Left ventricle myocardium inferior (tissue), 1 donor: ENCODE measurements at regions not wholly inside any gene's neighbourhood (a gene's known extent, or its start where the extent isn't known, plus 50 kb on each side); places are given as distances from the start of the nearest gene placed in this dataset.

Experiments used
- DNase-seq: peaks from one replicate; pipeline ENCODE4 v3.0.0-alpha.2; 2020
- H3K27ac ChIP-seq: fragments of 200-600 bp; replicated peaks from 2 replicates; pipeline ENCODE4 v1.8.0; 2021
- H3K27me3 ChIP-seq: fragments of 200-600 bp; 2 replicates; pipeline ENCODE4 v1.8.0; 2021; ENCODE audit warnings: low read depth
- H3K36me3 ChIP-seq: fragments of 200-600 bp; 2 replicates; pipeline ENCODE4 v1.8.0; 2021
- H3K4me1 ChIP-seq: fragments of 200-600 bp; 2 replicates; pipeline ENCODE4 v1.8.0; 2021
- H3K4me3 ChIP-seq: fragments of 200-600 bp; 2 replicates; pipeline ENCODE4 v1.8.0; 2021; ENCODE audit warnings: mild to moderate bottlenecking, moderate library complexity
- H3K9me3 ChIP-seq: fragments of 200-600 bp; replicated peaks from 2 replicates; pipeline ENCODE4 v1.8.0; 2021
- intact Hi-C: fragments of 100-400 bp; cut with micrococcal nuclease; formaldehyde crosslinking; loops from one replicate; pipeline ENCODE4 v1.11.0; 2022
- TF ChIP-seq, protein P1 (sequence below): fragments of 200-600 bp; IDR thresholded peaks from 2 replicates; pipeline ENCODE4 v1.8.0; 2021; ENCODE audit warnings: antibody characterized with exemption, mild to moderate bottlenecking, borderline replicate concordance
- donor health status: DM: no; HTN: yes; CAD: no; lungs with severe emphysema.

DNA sequence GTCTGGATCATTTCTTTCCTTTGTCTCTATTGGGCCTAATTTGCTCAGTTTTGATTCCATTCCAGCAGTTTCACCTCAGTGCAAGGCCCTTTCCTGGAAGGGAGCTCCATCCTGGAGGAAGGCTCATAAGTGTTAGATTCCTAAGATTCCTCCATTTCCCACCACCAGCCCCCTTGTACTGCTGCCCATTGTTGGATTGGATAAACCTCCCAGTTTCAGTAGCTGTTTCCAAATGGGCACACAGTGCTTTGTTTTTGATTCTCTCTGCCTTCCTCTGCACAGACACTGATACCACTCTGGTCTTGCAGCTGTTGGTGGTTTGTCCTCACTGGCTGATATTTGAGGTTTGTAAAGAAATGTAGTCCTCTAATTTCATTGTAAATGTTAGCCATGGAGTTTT, 158.9 kb downstream of the SLC15A5 start:
- DNase-seq, result no peak
- Histone ChIP-seq H3K27me3 (peaks cover 5% of the 10 kb centered on the region), H3K36me3 (no peaks in the 10 kb centered on the region), H3K4me1 (no peaks in the 10 kb centered on the region), H3K27ac (no peak overlapping the region), H3K4me3 (no peak overlapping the region), H3K9me3 (no peaks in the 10 kb centered on the region)
- intact Hi-C loops, result no loop called here
- TF ChIP-seq, protein P1, sequence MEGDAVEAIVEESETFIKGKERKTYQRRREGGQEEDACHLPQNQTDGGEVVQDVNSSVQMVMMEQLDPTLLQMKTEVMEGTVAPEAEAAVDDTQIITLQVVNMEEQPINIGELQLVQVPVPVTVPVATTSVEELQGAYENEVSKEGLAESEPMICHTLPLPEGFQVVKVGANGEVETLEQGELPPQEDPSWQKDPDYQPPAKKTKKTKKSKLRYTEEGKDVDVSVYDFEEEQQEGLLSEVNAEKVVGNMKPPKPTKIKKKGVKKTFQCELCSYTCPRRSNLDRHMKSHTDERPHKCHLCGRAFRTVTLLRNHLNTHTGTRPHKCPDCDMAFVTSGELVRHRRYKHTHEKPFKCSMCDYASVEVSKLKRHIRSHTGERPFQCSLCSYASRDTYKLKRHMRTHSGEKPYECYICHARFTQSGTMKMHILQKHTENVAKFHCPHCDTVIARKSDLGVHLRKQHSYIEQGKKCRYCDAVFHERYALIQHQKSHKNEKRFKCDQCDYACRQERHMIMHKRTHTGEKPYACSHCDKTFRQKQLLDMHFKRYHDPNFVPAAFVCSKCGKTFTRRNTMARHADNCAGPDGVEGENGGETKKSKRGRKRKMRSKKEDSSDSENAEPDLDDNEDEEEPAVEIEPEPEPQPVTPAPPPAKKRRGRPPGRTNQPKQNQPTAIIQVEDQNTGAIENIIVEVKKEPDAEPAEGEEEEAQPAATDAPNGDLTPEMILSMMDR, result no peak

DNA sequence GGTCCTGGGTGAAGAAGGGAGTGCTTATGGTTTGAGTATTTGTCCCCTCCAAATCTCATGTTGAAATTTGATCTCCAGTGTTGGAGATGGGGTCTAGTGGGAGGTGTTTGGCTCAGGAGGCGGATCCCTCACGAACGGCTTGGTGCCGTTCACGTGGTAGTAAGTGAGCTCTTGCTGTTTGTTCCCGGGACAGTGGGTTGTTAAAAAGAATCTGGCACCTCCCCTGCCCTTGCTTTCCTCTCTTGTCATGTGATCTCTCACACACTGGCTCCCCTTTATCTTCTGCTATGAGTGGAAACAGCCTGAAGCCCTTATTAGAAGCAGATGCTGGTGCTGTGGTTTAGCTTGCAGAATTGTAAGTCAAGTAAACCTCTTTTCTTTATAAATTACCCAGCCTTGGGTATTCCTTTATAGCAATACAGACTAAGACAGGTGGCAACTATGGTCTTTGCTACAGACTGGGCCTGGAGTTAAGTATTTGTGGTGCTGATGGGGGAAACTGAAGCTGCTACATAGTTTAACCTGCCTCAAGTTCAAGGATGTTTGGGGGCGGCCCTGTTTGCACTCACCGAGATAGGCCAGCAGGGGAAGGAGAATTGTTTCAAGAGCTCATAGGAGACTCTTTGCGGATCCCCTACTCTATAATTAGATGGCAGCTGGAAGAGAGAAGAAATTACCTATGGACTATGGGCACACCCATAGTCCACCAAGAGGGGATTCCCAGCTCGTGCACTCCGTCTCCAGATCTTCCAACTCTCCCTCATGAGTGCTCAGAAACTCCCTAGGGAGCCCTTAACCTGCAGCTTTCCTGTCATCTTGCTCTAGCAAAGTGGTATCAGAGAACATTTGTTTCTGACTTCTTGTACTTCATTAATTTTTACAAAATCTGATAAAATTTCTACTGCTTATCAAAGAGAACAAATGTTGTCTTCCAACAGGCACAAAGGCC, 164.6 kb downstream of the SLC15A5 start:
- DNase-seq, result no peak
- TF ChIP-seq, protein P1, result no peak

DNA sequence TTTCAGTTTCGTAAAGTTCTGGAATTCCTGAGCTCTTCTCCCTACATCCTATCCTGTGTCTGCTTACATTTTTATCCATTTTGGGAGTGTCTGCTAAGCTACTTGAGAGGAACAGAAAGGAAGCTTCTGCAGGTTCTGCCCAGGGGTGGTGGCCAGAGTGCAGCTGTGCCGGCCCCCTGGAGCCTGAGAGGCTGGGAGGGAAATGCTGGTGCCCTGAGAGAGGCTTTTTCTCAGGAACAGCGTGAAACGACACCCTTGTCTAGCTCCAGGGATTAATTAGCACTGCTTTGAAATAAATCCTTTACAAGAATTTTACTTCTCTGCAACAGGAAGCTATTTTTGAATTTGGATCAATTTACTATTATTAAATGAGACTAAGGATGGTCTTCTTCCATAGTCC, 165.4 kb downstream of the SLC15A5 start:
- no peaks in the 10 kb centered on the region for H3K9me3 ChIP-seq
- no peak for DNase-seq
- TF ChIP-seq, protein P1, result no peak
- H3K4me3 ChIP-seq, result no peak overlapping the region
- peaks cover 2% of the 10 kb centered on the region for H3K4me1 ChIP-seq
- no peaks in the 10 kb centered on the region for H3K27me3 ChIP-seq
- intact Hi-C loops, result no loop called here
- H3K36me3 ChIP-seq, result no peaks in the 10 kb centered on the region
- H3K27ac ChIP-seq, result no peak overlapping the region

More for the DNA sequence above, 164.6 kb downstream of the SLC15A5 start:
- Histone ChIP-seq H3K9me3 (no peaks in the 10 kb centered on the region), H3K36me3 (no peaks in the 10 kb centered on the region), H3K4me1 (peaks cover 2% of the 10 kb centered on the region), H3K27me3 (no peaks in the 10 kb centered on the region), H3K27ac (no peak overlapping the region), H3K4me3 (no peak overlapping the region)
- intact Hi-C loops, result no loop called here

DNA sequence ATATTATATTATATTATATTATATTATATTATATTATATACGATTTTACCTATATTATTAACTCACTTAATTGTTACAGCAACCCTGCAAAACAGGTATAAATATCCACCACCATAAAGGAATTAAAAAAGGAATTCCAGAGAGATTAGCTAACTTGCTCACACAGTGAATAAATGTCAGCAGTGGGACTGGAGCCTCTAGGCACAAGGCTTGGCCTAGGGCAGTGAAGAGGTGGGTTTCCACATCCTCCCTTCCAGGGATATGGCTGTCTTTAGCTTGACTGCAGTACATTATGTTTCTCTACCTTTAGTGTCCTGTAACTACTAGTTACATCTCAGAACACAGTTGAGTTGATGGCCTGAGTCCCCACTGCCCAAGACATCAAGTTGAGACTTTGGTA, 166.9 kb downstream of the SLC15A5 start:
- TF ChIP-seq, protein P1, result no peak
- no peak overlapping the region for H3K27ac ChIP-seq
- H3K4me3 ChIP-seq, result no peak overlapping the region
- intact Hi-C loops, result no loop called here
- H3K27me3 ChIP-seq, result no peaks in the 10 kb centered on the region
- no peak for DNase-seq
- H3K36me3 ChIP-seq, result no peaks in the 10 kb centered on the region
- H3K9me3 ChIP-seq, result peaks cover 5% of the 10 kb centered on the region
- peaks cover 2% of the 10 kb centered on the region for H3K4me1 ChIP-seq

DNA sequence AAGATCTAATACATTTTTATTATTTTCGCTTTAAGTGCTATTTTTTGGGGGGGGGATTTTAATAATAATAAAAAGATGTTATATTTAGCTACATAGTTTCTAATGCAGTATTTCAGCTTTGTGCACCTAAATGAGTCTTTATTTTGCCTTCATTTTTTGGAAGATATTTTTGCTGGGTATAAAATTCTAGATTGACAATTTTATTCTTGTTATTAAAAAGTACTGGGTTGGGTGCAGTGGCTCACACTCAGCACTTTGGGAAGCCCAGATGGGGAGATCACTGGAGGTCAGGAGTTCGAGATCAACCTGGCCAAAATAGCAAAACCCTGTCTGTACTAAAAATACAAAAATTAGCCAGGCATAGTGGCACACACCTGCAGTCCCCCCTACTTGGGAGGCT, 173.6 kb downstream of the SLC15A5 start:
- TF ChIP-seq, protein P1, result no peak

More for the DNA sequence above, 173.6 kb downstream of the SLC15A5 start:
- no peaks in the 10 kb centered on the region for H3K36me3 ChIP-seq
- no peaks in the 10 kb centered on the region for H3K4me1 ChIP-seq
- no peak for DNase-seq
- intact Hi-C loops, result no loop called here
- no peaks in the 10 kb centered on the region for H3K27me3 ChIP-seq
- H3K9me3 ChIP-seq, result peaks cover 45% of the 10 kb centered on the region
- H3K27ac ChIP-seq, result no peak overlapping the region
- no peak overlapping the region for H3K4me3 ChIP-seq
